ENCODE measurements at regions not wholly inside any gene's neighbourhood (a gene's known extent, or its start where the extent isn't known, plus 50 kb on each side); places are given as distances from the start of the nearest gene placed in this dataset.

- CTCF ChIA-PET, result no interaction called here
- no peaks in the 10 kb centered on the region for H3K27me3 Mint-ChIP-seq
- Histone ChIP-seq H3K4me1 (ENCODE audit: insufficient read depth, low read length) (no peaks in the 10 kb centered on the region), H3K4me3 (ENCODE audit: low read length) (no peak overlapping the region), H3K27me3 (ENCODE audit: control insufficient read depth in 1 of 2, insufficient read depth in 2 of 2, low read length in 2 of 2) (no peaks in the 10 kb centered on the region), H3K36me3 (ENCODE audit: insufficient read depth, low read length) (no peaks in the 10 kb centered on the region), H3K27ac (ENCODE audit: low read depth in 1 of 2, low read length in 2 of 2) (no peak overlapping the region), H3K9me3 (ENCODE audit: control insufficient read depth in 1 of 2, insufficient read depth in 1 of 2, low read length in 2 of 2) (no peaks in the 10 kb centered on the region)
- ATAC-seq (ENCODE audit: poor library complexity) (no peak), DNase-seq (no peak)
- no peak overlapping the region for H3K4me3 Mint-ChIP-seq
- no peaks in the 10 kb centered on the region for H3K36me3 Mint-ChIP-seq (ENCODE audit: low read depth)
- no peak for TF ChIP-seq CTCF (IDR thresholded peaks at IDR 0.05)
- H3K4me1 Mint-ChIP-seq (ENCODE audit: low read depth), result no peaks in the 10 kb centered on the region
- H3K9me3 Mint-ChIP-seq, result peaks cover 2% of the 10 kb centered on the region
- POLR2A ChIA-PET, result no interaction called here
- intact Hi-C loops (cut with DNase I, micrococcal nuclease), result no loop called here
- no peak overlapping the region for H3K27ac Mint-ChIP-seq
Measured at GRCh38 chr1:81585371-81585770, 215.4 kb upstream of the ADGRL2 start.

- Histone ChIP-seq H3K36me3 (ENCODE audit: insufficient read depth, low read length) (no peaks in the 10 kb centered on the region), H3K27ac (ENCODE audit: low read depth in 1 of 2, low read length in 2 of 2) (no peak overlapping the region), H3K9me3 (ENCODE audit: control insufficient read depth in 1 of 2, insufficient read depth in 1 of 2, low read length in 2 of 2) (no peaks in the 10 kb centered on the region), H3K4me3 (ENCODE audit: low read length) (no peak overlapping the region), H3K27me3 (ENCODE audit: control insufficient read depth in 1 of 2, insufficient read depth in 2 of 2, low read length in 2 of 2) (no peaks in the 10 kb centered on the region), H3K4me1 (ENCODE audit: insufficient read depth, low read length) (no peaks in the 10 kb centered on the region)
- DNase-seq, result no peak
- H3K27me3 Mint-ChIP-seq, result no peaks in the 10 kb centered on the region
- H3K4me1 Mint-ChIP-seq (ENCODE audit: low read depth), result no peaks in the 10 kb centered on the region
- intact Hi-C loops (cut with DNase I, micrococcal nuclease), result no loop called here
- no peak for TF ChIP-seq CTCF (IDR thresholded peaks at IDR 0.05)
- H3K27ac Mint-ChIP-seq, result no peak overlapping the region
- POLR2A ChIA-PET, result no interaction called here
- H3K4me3 Mint-ChIP-seq, result no peak overlapping the region
- no peak for ATAC-seq (ENCODE audit: poor library complexity)
- CTCF ChIA-PET, result no interaction called here
- peaks cover 2% of the 10 kb centered on the region for H3K9me3 Mint-ChIP-seq
- H3K36me3 Mint-ChIP-seq (ENCODE audit: low read depth), result no peaks in the 10 kb centered on the region
Measured at GRCh38 chr1:81584398-81584797, 216.3 kb upstream of the ADGRL2 start.

- peaks cover 2% of the 10 kb centered on the region for H3K9me3 Mint-ChIP-seq
- no peaks in the 10 kb centered on the region for H3K36me3 Mint-ChIP-seq (ENCODE audit: low read depth)
- no peak overlapping the region for H3K27ac ChIP-seq (ENCODE audit: low read depth in 1 of 2, low read length in 2 of 2)
- DNase-seq (no peak), ATAC-seq (ENCODE audit: poor library complexity) (no peak)
- intact Hi-C loops (cut with DNase I, micrococcal nuclease), result no loop called here
- ChIA-PET POLR2A (no interaction called here), CTCF (no interaction called here)
- no peaks in the 10 kb centered on the region for H3K9me3 ChIP-seq (ENCODE audit: control insufficient read depth in 1 of 2, insufficient read depth in 1 of 2, low read length in 2 of 2)
- H3K27me3 Mint-ChIP-seq, result no peaks in the 10 kb centered on the region
- H3K27me3 ChIP-seq (ENCODE audit: control insufficient read depth in 1 of 2, insufficient read depth in 2 of 2, low read length in 2 of 2), result no peaks in the 10 kb centered on the region
- H3K27ac Mint-ChIP-seq, result no peak overlapping the region
- no peaks in the 10 kb centered on the region for H3K36me3 ChIP-seq (ENCODE audit: insufficient read depth, low read length)
- no peaks in the 10 kb centered on the region for H3K4me1 Mint-ChIP-seq (ENCODE audit: low read depth)
- no peak for TF ChIP-seq CTCF (IDR thresholded peaks at IDR 0.05)
- H3K4me3 Mint-ChIP-seq, result no peak overlapping the region
- H3K4me1 ChIP-seq (ENCODE audit: insufficient read depth, low read length), result no peaks in the 10 kb centered on the region
- H3K4me3 ChIP-seq (ENCODE audit: low read length), result no peak overlapping the region
Measured at GRCh38 chr1:81583878-81584277, 216.9 kb upstream of the ADGRL2 start.
